PC-9 (cell line): ENCODE measurements at regions not wholly inside any gene's neighbourhood (a gene's known extent, or its start where the extent isn't known, plus 50 kb on each side); places are given as distances from the start of the nearest gene placed in this dataset.
"Not testable (repeated sequence)": the region's sequence is repeated elsewhere in the genome, so short reads cannot be mapped to it uniquely, and the experiment has no call there.

Experiments
- BruUV-seq: library from RNA; stranded (reverse); fragments of 400-500 nt; replicated peaks from 2 replicates; lab custom pipeline; 2021; lab: Mats Ljungman, UMichigan
- CTCF ChIA-PET: fragments of 300-600 bp; sonication (Branson Sonifier 250); formaldehyde crosslinking; loops from one replicate; lab custom pipeline; 2022; ENCODE audit warnings: antibody characterized with exemption; lab: Charles Lee
- POLR2A ChIA-PET: fragments of 300-600 bp; sonication (Branson Sonifier 250); formaldehyde crosslinking; loops from one replicate; lab custom pipeline; 2022; ENCODE audit warnings: antibody characterized with exemption; ENCODE audit not compliant: unreplicated experiment; lab: Charles Lee
- DNase-seq, 2 experiments: peaks; one replicate each; pipeline versions ENCODE4 v3.0.0 to v3.0.0-alpha.2; 2015 to 2022; ENCODE audit warnings: mixed read lengths in 1 of 2
- H2AFZ ChIP-seq: fragments of 200-600 bp; sonication (generic); 2 replicates; pipeline ENCODE4 v1.8.1; 2017; ENCODE audit warnings: antibody characterized with exemption
- H3F3A ChIP-seq: fragments of 200-600 bp; sonication (generic); 2 replicates; pipeline ENCODE4 v1.8.1; 2017; ENCODE audit warnings: antibody characterized with exemption, mild to moderate bottlenecking, low read depth; ENCODE audit not compliant: insufficient read depth
- H3K27ac ChIP-seq: fragments of 200-600 bp; sonication (generic); 2 replicates; pipeline ENCODE4 v1.6.1; 2016; ENCODE audit warnings: mixed run types
- H3K27me3 ChIP-seq: fragments of 200-600 bp; sonication (generic); 2 replicates; pipeline ENCODE4 v1.6.1; 2016; ENCODE audit warnings: low read depth, mixed run types; ENCODE audit not compliant: insufficient read depth
- H3K36me3 ChIP-seq: fragments of 200-600 bp; sonication (generic); 2 replicates; pipeline ENCODE4 v1.6.1; 2016; ENCODE audit warnings: low read depth, mixed run types
- H3K4me1 ChIP-seq: fragments of 200-600 bp; sonication (generic); replicated peaks from 2 replicates; pipeline ENCODE4 v1.6.1; 2016; ENCODE audit warnings: mixed run types; ENCODE audit not compliant: insufficient read depth
- H3K4me2 ChIP-seq: fragments of 200-600 bp; sonication (generic); 2 replicates; pipeline ENCODE4 v1.6.1; 2017; ENCODE audit warnings: mixed run types
- H3K4me3 ChIP-seq: fragments of 200-600 bp; sonication (generic); 2 replicates; pipeline ENCODE4 v1.6.1; 2016; ENCODE audit warnings: mixed run types
- H3K79me2 ChIP-seq: fragments of 200-600 bp; sonication (generic); 2 replicates; pipeline ENCODE4 v1.6.1; 2017; ENCODE audit warnings: low read depth, mixed run types
- H3K9me2 ChIP-seq: fragments of 200-600 bp; sonication (generic); 2 replicates; pipeline ENCODE4 v1.8.1; 2017; ENCODE audit warnings: mild to moderate bottlenecking; ENCODE audit not compliant: insufficient read depth
- H3K9me3 ChIP-seq: fragments of 200-600 bp; sonication (generic); 2 replicates; pipeline ENCODE4 v1.8.1; 2016; ENCODE audit warnings: low read depth; ENCODE audit not compliant: insufficient read depth
- H4K20me1 ChIP-seq: fragments of 200-600 bp; sonication (generic); 2 replicates; pipeline ENCODE4 v1.8.1; 2017; ENCODE audit not compliant: insufficient read depth
- CTCF ChIP-seq: fragments of 200-600 bp; sonication (generic); conservative IDR thresholded peaks from 2 replicates; pipeline ENCODE4 v1.6.1; 2017; ENCODE audit warnings: mixed run types, antibody characterized with exemption, mild to moderate bottlenecking, moderate library complexity
- EZH2 ChIP-seq: fragments of 200-600 bp; sonication (generic); IDR thresholded peaks from 2 replicates; pipeline ENCODE4 v1.8.0; 2017; ENCODE audit warnings: antibody characterized with exemption, low read depth
- intact Hi-C: fragments of 100-400 bp; cut with micrococcal nuclease; formaldehyde crosslinking; loops from one replicate; pipeline ENCODE4 v1.10.0; 2022; ENCODE audit not compliant: unreplicated experiment

GRCh38 chr3:26316472-26316871, 306.1 kb upstream of the LRRC3B start:
- BruUV-seq = no TSS peak
- DNase-seq = no peak
- Histone ChIP-seq H3K9me3 (no peaks in the 10 kb centered on the region), H3K4me1 (no peaks in the 10 kb centered on the region), H3K27ac (no peak overlapping the region), H3K9me2 (no peaks in the 10 kb centered on the region), H3K4me3 (no peak overlapping the region), H3K79me2 (no peaks in the 10 kb centered on the region), H2AFZ (no peak overlapping the region), H3K4me2 (no peak overlapping the region), H3K27me3 (no peaks in the 10 kb centered on the region), H3F3A (no peaks in the 10 kb centered on the region), H3K36me3 (no peaks in the 10 kb centered on the region), H4K20me1 (no peaks in the 10 kb centered on the region)
- TF ChIP-seq EZH2 = no peak
- TF ChIP-seq CTCF = no peak
- intact Hi-C loops = no loop called here
- POLR2A ChIA-PET = no interaction called here
- CTCF ChIA-PET = no interaction called here

- H3K79me2 ChIP-seq, H3K4me3 ChIP-seq, BruUV-seq, H3K9me2 ChIP-seq, DNase-seq, H3K4me1 ChIP-seq, CTCF ChIA-PET, H4K20me1 ChIP-seq, H3K27ac ChIP-seq, intact Hi-C loops, H3F3A ChIP-seq, H2AFZ ChIP-seq, H3K9me3 ChIP-seq, H3K27me3 ChIP-seq, H3K36me3 ChIP-seq, H3K4me2 ChIP-seq: not testable (repeated sequence)
- POLR2A ChIA-PET = interaction anchor here (0.6 kb wide), 1 partner anchor 791 kb away, joined by 6 read pairs; no protein-coding TSS in a partner anchor
These were observed 298.8 kb upstream of the LRRC3B start for GRCh38 chr3:26323741-26324140.

GRCh38 chr3:26340001-26340400, 282.6 kb upstream of the LRRC3B start:
- H3K36me3 ChIP-seq = no peaks in the 10 kb centered on the region
- no peaks in the 10 kb centered on the region for H3K9me3 ChIP-seq
- H3F3A ChIP-seq = no peaks in the 10 kb centered on the region
- H2AFZ ChIP-seq = no peak overlapping the region
- BruUV-seq = no TSS peak
- H3K27me3 ChIP-seq = no peaks in the 10 kb centered on the region
- H3K4me3 ChIP-seq = no peak overlapping the region
- H3K4me1 ChIP-seq = no peaks in the 10 kb centered on the region
- H3K9me2 ChIP-seq = no peaks in the 10 kb centered on the region
- no peaks in the 10 kb centered on the region for H4K20me1 ChIP-seq
- no peak for TF ChIP-seq CTCF
- no peak for TF ChIP-seq EZH2
- H3K79me2 ChIP-seq = no peaks in the 10 kb centered on the region
- H3K27ac ChIP-seq = no peak overlapping the region
- POLR2A ChIA-PET = no interaction called here
- intact Hi-C loops = no loop called here
- CTCF ChIA-PET = no interaction called here
- no peak for DNase-seq
- no peak overlapping the region for H3K4me2 ChIP-seq

GRCh38 chr3:26343647-26344046, 278.9 kb upstream of the LRRC3B start:
- no peak for DNase-seq
- Histone ChIP-seq H3K36me3 (no peaks in the 10 kb centered on the region), H3K27me3 (no peaks in the 10 kb centered on the region), H3K4me1 (no peaks in the 10 kb centered on the region), H4K20me1 (no peaks in the 10 kb centered on the region), H3K27ac (no peak overlapping the region), H2AFZ (no peak overlapping the region), H3K9me2 (no peaks in the 10 kb centered on the region), H3K4me2 (no peak overlapping the region), H3F3A (no peaks in the 10 kb centered on the region), H3K79me2 (no peaks in the 10 kb centered on the region), H3K4me3 (no peak overlapping the region), H3K9me3 (no peaks in the 10 kb centered on the region)
- TF ChIP-seq CTCF = no peak
- no peak for TF ChIP-seq EZH2
- BruUV-seq = no TSS peak
- intact Hi-C loops = no loop called here
- POLR2A ChIA-PET = no interaction called here
- CTCF ChIA-PET = no interaction called here
